ENCODE measurements at regions not wholly inside any gene's neighbourhood (a gene's known extent, or its start where the extent isn't known, plus 50 kb on each side); places are given as distances from the start of the nearest gene placed in this dataset.

DNA sequence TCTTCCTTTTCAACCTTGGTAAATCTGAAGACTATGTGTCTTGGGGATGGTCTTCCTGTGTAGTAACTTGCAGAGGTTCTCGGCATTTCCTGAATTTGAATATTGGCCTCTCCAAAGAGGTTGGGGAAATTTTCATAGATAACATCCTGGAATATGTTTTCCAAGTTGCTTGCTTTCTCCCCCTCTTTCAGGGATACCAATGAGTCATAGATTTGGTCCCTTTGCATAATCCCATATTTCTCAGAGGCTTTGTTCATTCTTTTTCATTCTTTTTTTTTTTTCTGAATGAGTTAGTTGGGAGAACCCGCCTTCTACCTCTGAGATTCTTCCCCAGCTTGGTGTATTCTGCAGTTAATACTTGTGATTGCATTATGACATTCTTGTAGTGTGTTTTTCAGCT is 549.2 kb upstream of the AMOT start:
- no peaks in the 10 kb centered on the region for H3K79me2 ChIP-seq (ENCODE audit: control insufficient read depth in 1 of 2, insufficient read depth in 2 of 2, low read length in 2 of 2)
- H3K4me3 ChIP-seq (ENCODE audit: extremely low read depth in 1 of 4, insufficient read depth in 2 of 4, low read depth in 3 of 4, low read length in 4 of 4): no peak overlapping the region
- no peak overlapping the region for H3K4me2 ChIP-seq (ENCODE audit: insufficient read depth in 1 of 2, low read depth in 2 of 2, low read length in 2 of 2)
- H3K79me1 ChIP-seq (ENCODE audit: low read depth, low read length): no peaks in the 10 kb centered on the region
- no peak overlapping the region for H3K23ac ChIP-seq (ENCODE audit: insufficient read length)
- no peak overlapping the region for H3K18ac ChIP-seq (ENCODE audit: extremely low read depth, low read length)
- ChIA-PET POLR2A (ENCODE audit: partially characterized antibody) (no interaction called here), CTCF (ENCODE audit: partially characterized antibody) (interaction anchor here (0.8 to 1.2 kb wide), 2 partner anchors 130 to 297 kb away, joined by 3 to 4 read pairs; no protein-coding TSS in a partner anchor)
- H3K9me3 ChIP-seq (ENCODE audit: insufficient read depth in 2 of 2, low read depth in 1 of 2, low read length in 1 of 2): peaks cover 3 to 20% of the 10 kb centered on the region in 2 experiments; a peak in 2 of 4 replicates
- H4K91ac ChIP-seq (replicated peaks; ENCODE audit: insufficient read length, low read length): no peak overlapping the region
- no peak overlapping the region for H4K5ac ChIP-seq (ENCODE audit: insufficient read length, low read depth, low read length)
- H3K27me3 ChIP-seq (replicated peaks in 1 of 4; ENCODE audit: control insufficient read depth in 3 of 4, extremely low read depth in 1 of 4, insufficient read depth in 3 of 4, low read length in 3 of 4): no peaks in the 10 kb centered on the region
- DNase-seq (ENCODE audit: low read depth in 1 of 2, low spot score in 2 of 2) (no peak), FAIRE-seq (no peak)
- H3K9ac ChIP-seq (replicated peaks in 1 of 4; ENCODE audit: extremely low read depth in 1 of 4, low read depth in 3 of 4, low read length in 3 of 4): no peak overlapping the region
- H3K14ac ChIP-seq (ENCODE audit: insufficient read length): no peak overlapping the region
- no peaks in the 10 kb centered on the region for H4K20me1 ChIP-seq (replicated peaks in 1 of 2; ENCODE audit: control insufficient read depth in 1 of 2, insufficient read depth in 2 of 2, low read length in 2 of 2)
- no peak overlapping the region for H2BK12ac ChIP-seq (ENCODE audit: low read depth, low read length)
- H2BK5ac ChIP-seq (ENCODE audit: low read depth, low read length): no peak overlapping the region
- no peak overlapping the region for H2AFZ ChIP-seq (ENCODE audit: low read length)
- no peak overlapping the region for H2AK5ac ChIP-seq (ENCODE audit: low read depth, low read length)
- H2BK15ac ChIP-seq (ENCODE audit: low read length): no peak overlapping the region
- H3K4ac ChIP-seq (replicated peaks; ENCODE audit: insufficient read length, low read depth, low read length): no peak overlapping the region
- no peaks in the 10 kb centered on the region for H3K23me2 ChIP-seq (ENCODE audit: low read depth, low read length)
- WGBS, 2 experiments (ENCODE audit: extremely low coverage in 1 of 2, insufficient coverage in 1 of 2, insufficient read length in 1 of 2, insufficient replicate concordance in 2 of 2, low coverage in 1 of 2, low lambda C conversion rate in 2 of 2, missing lambda C conversion rate in 1 of 2): 92% methylated on average over 2 of the region's 2 CpGs; no CpG with 5 or more reads in 1 of the 2 experiments
- no peak overlapping the region for H2BK120ac ChIP-seq (replicated peaks; ENCODE audit: low read depth, low read length)
- no peak overlapping the region for H4K8ac ChIP-seq (ENCODE audit: extremely low read depth, insufficient read depth, low read length)
- H3K56ac ChIP-seq (replicated peaks; ENCODE audit: insufficient read length, low read depth, low read length): no peak overlapping the region
- H3K36me3 ChIP-seq (ENCODE audit: control insufficient read depth in 2 of 4, insufficient read depth in 4 of 4, low read length in 3 of 4): no peaks in the 10 kb centered on the region
- no peak overlapping the region for H3K27ac ChIP-seq (ENCODE audit: low read depth, low read length)
- no peaks in the 10 kb centered on the region for H3K4me1 ChIP-seq (replicated peaks in 1 of 4; ENCODE audit: control insufficient read depth in 3 of 4, insufficient read depth in 4 of 4, low read length in 3 of 4)
- no peak overlapping the region for H2BK20ac ChIP-seq (ENCODE audit: low read length)
- TF ChIP-seq KDM4A (IDR thresholded peaks at IDR 0.05; ENCODE audit: low read depth, low read length, severe bottlenecking) (no peak), TCF12 (IDR thresholded peaks at IDR 0.05; ENCODE audit: low read depth, low read length) (no peak), SRF (IDR thresholded peaks at IDR 0.05; ENCODE audit: low read depth, low read length) (no peak)
